ENCODE measurements at regions not wholly inside any gene's neighbourhood (a gene's known extent, or its start where the extent isn't known, plus 50 kb on each side); places are given as distances from the start of the nearest gene placed in this dataset.

DNA sequence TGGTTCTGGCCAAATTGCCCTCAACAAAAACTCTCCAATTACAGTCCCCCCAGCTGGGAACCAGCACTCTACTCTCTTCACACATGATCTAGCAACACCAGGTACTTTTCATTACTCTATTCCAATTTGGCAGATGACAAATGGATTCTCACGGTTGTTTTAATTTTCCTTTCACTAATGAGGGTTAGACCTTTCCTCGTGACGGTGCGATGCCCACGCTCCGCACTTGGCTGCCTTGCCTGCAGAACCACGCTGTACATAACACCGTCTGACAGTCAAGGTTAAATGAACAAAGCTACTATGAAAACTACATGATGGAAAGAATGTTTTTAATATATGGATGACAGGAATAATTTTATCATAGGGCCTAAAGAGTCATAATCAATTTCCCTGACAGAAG lies 141.5 kb downstream of the FBXO15 start:
- TF ChIP-seq, protein P1, sequence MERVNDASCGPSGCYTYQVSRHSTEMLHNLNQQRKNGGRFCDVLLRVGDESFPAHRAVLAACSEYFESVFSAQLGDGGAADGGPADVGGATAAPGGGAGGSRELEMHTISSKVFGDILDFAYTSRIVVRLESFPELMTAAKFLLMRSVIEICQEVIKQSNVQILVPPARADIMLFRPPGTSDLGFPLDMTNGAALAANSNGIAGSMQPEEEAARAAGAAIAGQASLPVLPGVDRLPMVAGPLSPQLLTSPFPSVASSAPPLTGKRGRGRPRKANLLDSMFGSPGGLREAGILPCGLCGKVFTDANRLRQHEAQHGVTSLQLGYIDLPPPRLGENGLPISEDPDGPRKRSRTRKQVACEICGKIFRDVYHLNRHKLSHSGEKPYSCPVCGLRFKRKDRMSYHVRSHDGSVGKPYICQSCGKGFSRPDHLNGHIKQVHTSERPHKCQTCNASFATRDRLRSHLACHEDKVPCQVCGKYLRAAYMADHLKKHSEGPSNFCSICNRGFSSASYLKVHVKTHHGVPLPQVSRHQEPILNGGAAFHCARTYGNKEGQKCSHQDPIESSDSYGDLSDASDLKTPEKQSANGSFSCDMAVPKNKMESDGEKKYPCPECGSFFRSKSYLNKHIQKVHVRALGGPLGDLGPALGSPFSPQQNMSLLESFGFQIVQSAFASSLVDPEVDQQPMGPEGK (CRISPR knock-in tag; IDR thresholded peaks at IDR 0.05; ENCODE audit: borderline replicate concordance), result no peak
- TF ChIP-seq ZNF565 (CRISPR knock-in tag; conservative IDR thresholded peaks at IDR 0.05; ENCODE audit: low read depth), result no peak
- no peak for TF ChIP-seq TCF4 (CRISPR knock-in tag; IDR thresholded peaks at IDR 0.05; ENCODE audit: borderline replicate concordance)
- TF ChIP-seq ZFP3 (CRISPR knock-in tag; IDR thresholded peaks at IDR 0.05), result no peak
- TF ChIP-seq ARNTL (CRISPR knock-in tag; IDR thresholded peaks at IDR 0.05; ENCODE audit: borderline replicate concordance, low read depth), result no peak
- no peak for TF ChIP-seq ZC3H10 (CRISPR knock-in tag; IDR thresholded peaks at IDR 0.05)
- TF ChIP-seq ISL1 (CRISPR knock-in tag; IDR thresholded peaks at IDR 0.05), result no peak
- TF ChIP-seq CSDC2 (CRISPR knock-in tag; IDR thresholded peaks at IDR 0.05), result no peak
- TF ChIP-seq ZNF8 (CRISPR knock-in tag; IDR thresholded peaks at IDR 0.05), result no peak
- TF ChIP-seq, protein P2, sequence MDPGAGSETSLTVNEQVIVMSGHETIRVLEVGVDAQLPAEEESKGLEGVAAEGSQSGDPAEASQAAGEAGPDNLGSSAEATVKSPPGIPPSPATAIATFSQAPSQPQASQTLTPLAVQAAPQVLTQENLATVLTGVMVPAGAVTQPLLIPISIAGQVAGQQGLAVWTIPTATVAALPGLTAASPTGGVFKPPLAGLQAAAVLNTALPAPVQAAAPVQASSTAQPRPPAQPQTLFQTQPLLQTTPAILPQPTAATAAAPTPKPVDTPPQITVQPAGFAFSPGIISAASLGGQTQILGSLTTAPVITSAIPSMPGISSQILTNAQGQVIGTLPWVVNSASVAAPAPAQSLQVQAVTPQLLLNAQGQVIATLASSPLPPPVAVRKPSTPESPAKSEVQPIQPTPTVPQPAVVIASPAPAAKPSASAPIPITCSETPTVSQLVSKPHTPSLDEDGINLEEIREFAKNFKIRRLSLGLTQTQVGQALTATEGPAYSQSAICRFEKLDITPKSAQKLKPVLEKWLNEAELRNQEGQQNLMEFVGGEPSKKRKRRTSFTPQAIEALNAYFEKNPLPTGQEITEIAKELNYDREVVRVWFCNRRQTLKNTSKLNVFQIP (CRISPR knock-in tag; IDR thresholded peaks at IDR 0.05; ENCODE audit: borderline replicate concordance, low read depth), result no peak
- TF ChIP-seq ZNF70 (CRISPR knock-in tag; IDR thresholded peaks at IDR 0.05), result no peak
- TF ChIP-seq, protein P3, sequence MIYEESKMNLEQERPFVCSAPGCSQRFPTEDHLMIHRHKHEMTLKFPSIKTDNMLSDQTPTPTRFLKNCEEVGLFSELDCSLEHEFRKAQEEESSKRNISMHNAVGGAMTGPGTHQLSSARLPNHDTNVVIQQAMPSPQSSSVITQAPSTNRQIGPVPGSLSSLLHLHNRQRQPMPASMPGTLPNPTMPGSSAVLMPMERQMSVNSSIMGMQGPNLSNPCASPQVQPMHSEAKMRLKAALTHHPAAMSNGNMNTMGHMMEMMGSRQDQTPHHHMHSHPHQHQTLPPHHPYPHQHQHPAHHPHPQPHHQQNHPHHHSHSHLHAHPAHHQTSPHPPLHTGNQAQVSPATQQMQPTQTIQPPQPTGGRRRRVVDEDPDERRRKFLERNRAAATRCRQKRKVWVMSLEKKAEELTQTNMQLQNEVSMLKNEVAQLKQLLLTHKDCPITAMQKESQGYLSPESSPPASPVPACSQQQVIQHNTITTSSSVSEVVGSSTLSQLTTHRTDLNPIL (CRISPR knock-in tag; IDR thresholded peaks at IDR 0.05; ENCODE audit: low read depth), result no peak
- no peak for TF ChIP-seq SNAI2 (CRISPR knock-in tag; IDR thresholded peaks at IDR 0.05)
